IMR-90 (cell line): ENCODE measurements at regions not wholly inside any gene's neighbourhood (a gene's known extent, or its start where the extent isn't known, plus 50 kb on each side); places are given as distances from the start of the nearest gene placed in this dataset.
A peak's percentile ranks its signal among the peaks of the same experiment; 100 is the strongest.

Experiments used
- ATAC-seq: fragments of 200-7000 bp; cut with Tn5 transposase; 2 replicates; pipeline ENCODE4 v1.9.1; 2020; ENCODE audit warnings: low read depth, mild to moderate bottlenecking, moderate library complexity
- BruUV-seq: library from RNA; stranded (reverse); fragments of 400-500 nt; replicated peaks from 2 replicates; lab custom pipeline; 2021; lab: Mats Ljungman, UMichigan
- CTCF ChIA-PET: fragments of 300-600 bp; formaldehyde crosslinking; extraction: SDS; loops from one replicate; lab custom pipeline; 2021; ENCODE audit warnings: antibody characterized with exemption; lab: Yijun Ruan, JAX
- POLR2A ChIA-PET: fragments of 300-600 bp; sonication (Branson Sonifier 250); formaldehyde crosslinking; loops from one replicate; lab custom pipeline; 2022; ENCODE audit warnings: antibody characterized with exemption; ENCODE audit not compliant: unreplicated experiment; lab: Charles Lee
- DNase-seq: peaks from one replicate; pipeline ENCODE4 v3.0.0; 2013
- H2AFZ ChIP-seq: replicated peaks from 2 replicates; pipeline ENCODE3; 2013; ENCODE audit warnings: low read length, mild to moderate bottlenecking; ENCODE audit not compliant: poor library complexity
- H2AK5ac ChIP-seq: 2 replicates; pipeline ENCODE4 v1.6.1; 2013; ENCODE audit warnings: low read depth, low read length, inconsistent platforms
- H2AK9ac ChIP-seq: replicated peaks from 2 replicates; pipeline ENCODE3; 2013; ENCODE audit warnings: mild to moderate bottlenecking, low read depth, low read length, moderate library complexity; ENCODE audit not compliant: poor library complexity
- H2BK120ac ChIP-seq: 2 replicates; pipeline ENCODE4 v1.6.1; 2013; ENCODE audit warnings: low read depth, low read length, inconsistent platforms
- H2BK15ac ChIP-seq: 3 replicates; pipeline ENCODE4 v1.6.1; 2013; ENCODE audit warnings: low read depth, low read length, inconsistent platforms
- H2BK20ac ChIP-seq: 2 replicates; pipeline ENCODE4 v1.6.1; 2013; ENCODE audit warnings: low read depth, mild to moderate bottlenecking, inconsistent platforms, low read length, moderate library complexity
- H2BK5ac ChIP-seq: 2 replicates; pipeline ENCODE4 v1.6.1; 2013; ENCODE audit warnings: mild to moderate bottlenecking, low read depth, low read length, inconsistent platforms; ENCODE audit not compliant: poor library complexity, severe bottlenecking
- H3K14ac ChIP-seq: replicated peaks from 2 replicates; pipeline ENCODE4 v1.6.1; 2013; ENCODE audit warnings: low read depth, low read length, inconsistent platforms
- H3K18ac ChIP-seq: 2 replicates; pipeline ENCODE4 v1.6.1; 2013; ENCODE audit warnings: low read depth, low read length, control low read depth
- H3K23ac ChIP-seq: 2 replicates; pipeline ENCODE4 v1.6.1; 2013; ENCODE audit warnings: low read depth, low read length, inconsistent platforms
- H3K27ac ChIP-seq: 2 replicates; pipeline ENCODE4 v1.5.1; 2013; ENCODE audit warnings: mild to moderate bottlenecking, control low read depth, low read length; ENCODE audit not compliant: insufficient read depth
- H3K27me3 ChIP-seq: 2 replicates; pipeline ENCODE4 v1.6.1; 2013; ENCODE audit warnings: low read length; ENCODE audit not compliant: control insufficient read depth, insufficient read depth
- H3K36me3 ChIP-seq: 2 replicates; pipeline ENCODE4 v1.6.1; 2013; ENCODE audit warnings: low read length, mixed read lengths; ENCODE audit not compliant: control insufficient read depth, insufficient read depth
- H3K4ac ChIP-seq: 2 replicates; pipeline ENCODE4 v1.6.1; 2013; ENCODE audit warnings: low read depth, low read length, inconsistent platforms
- H3K4me1 ChIP-seq: 2 replicates; pipeline ENCODE4 v1.6.1; 2013; ENCODE audit warnings: low read length, mixed read lengths; ENCODE audit not compliant: control insufficient read depth, insufficient read depth
- H3K4me2 ChIP-seq: 2 replicates; pipeline ENCODE4 v1.6.1; 2013; ENCODE audit warnings: low read depth, mild to moderate bottlenecking, control low read depth, low read length, moderate library complexity
- H3K4me3 ChIP-seq: 2 replicates; pipeline ENCODE4 v1.5.1; 2013; ENCODE audit warnings: low read depth, mild to moderate bottlenecking, control low read depth, low read length, moderate library complexity; ENCODE audit not compliant: insufficient read depth
- H3K56ac ChIP-seq: 2 replicates; pipeline ENCODE4 v1.6.1; 2013; ENCODE audit warnings: low read length, inconsistent platforms; ENCODE audit not compliant: insufficient read depth; ENCODE audit errors: extremely low read depth
- H3K79me1 ChIP-seq, 2 experiments: 2 replicates each; pipeline ENCODE4 v1.6.1; 2013; ENCODE audit warnings: low read length in 2 of 2, inconsistent platforms in 1 of 2, low read depth in 1 of 2
- H3K9ac ChIP-seq: 2 replicates; pipeline ENCODE4 v1.6.1; 2013; ENCODE audit warnings: low read depth, low read length, control low read depth
- H3K9me1 ChIP-seq: 2 replicates; pipeline ENCODE4 v1.6.1; 2013; ENCODE audit warnings: low read length, inconsistent platforms; ENCODE audit not compliant: insufficient read depth
- H3K9me3 ChIP-seq: 2 replicates; pipeline ENCODE4 v1.6.1; 2013; ENCODE audit warnings: low read length; ENCODE audit not compliant: control insufficient read depth, insufficient read depth
- H4K20me1 ChIP-seq: 2 replicates; pipeline ENCODE4 v1.6.1; 2013; ENCODE audit warnings: low read length, inconsistent platforms; ENCODE audit not compliant: insufficient read depth
- H4K5ac ChIP-seq: 2 replicates; pipeline ENCODE4 v1.6.1; 2013; ENCODE audit warnings: mild to moderate bottlenecking, low read depth, low read length, control low read depth
- H4K8ac ChIP-seq, 2 experiments: 2 replicates each; pipeline ENCODE4 v1.6.1; 2013; ENCODE audit warnings: low read depth in 2 of 2, low read length in 2 of 2, control low read depth in 1 of 2, inconsistent platforms in 1 of 2
- H4K91ac ChIP-seq: 2 replicates; pipeline ENCODE4 v1.6.1; 2013; ENCODE audit warnings: low read depth, low read length, inconsistent platforms; ENCODE audit not compliant: insufficient read depth
- BHLHE40 ChIP-seq: fragments of 150-350 bp; IDR thresholded peaks from 2 replicates; pipeline ENCODE4 v1.6.1; 2016; ENCODE audit warnings: mild to moderate bottlenecking, low read depth, low read length
- ELK1 ChIP-seq: fragments of 150-350 bp; IDR thresholded peaks from 2 replicates; pipeline ENCODE4 v1.6.1; 2016; ENCODE audit warnings: low read depth, mild to moderate bottlenecking, low read length, moderate library complexity, borderline replicate concordance
- FOS ChIP-seq: fragments of 150-350 bp; IDR thresholded peaks from 2 replicates; pipeline ENCODE4 v1.6.1; 2016; ENCODE audit warnings: low read depth, low read length
- MAFK ChIP-seq: IDR thresholded peaks from 2 replicates; pipeline ENCODE4 v1.6.1; 2012; ENCODE audit warnings: low read depth, low read length, improper control_type of control experiment
- MAZ ChIP-seq: IDR thresholded peaks from 2 replicates; pipeline ENCODE4 v1.6.1; 2012; ENCODE audit warnings: low read depth, mild to moderate bottlenecking, low read length, improper control_type of control experiment, moderate library complexity, borderline replicate concordance
- MXI1 ChIP-seq: IDR thresholded peaks from 2 replicates; pipeline ENCODE4 v1.6.1; 2012; ENCODE audit warnings: low read depth, mild to moderate bottlenecking, low read length, moderate library complexity, borderline replicate concordance
- NFE2L2 ChIP-seq: fragments of 150-350 bp; IDR thresholded peaks from 2 replicates; pipeline ENCODE4 v1.6.1; 2016; ENCODE audit warnings: low read depth, mild to moderate bottlenecking, low read length
- RAD21 ChIP-seq: IDR thresholded peaks from 2 replicates; pipeline ENCODE4 v1.6.1; 2012; ENCODE audit warnings: low read length, improper control_type of control experiment
- RCOR1 ChIP-seq: IDR thresholded peaks from 2 replicates; pipeline ENCODE4 v1.6.1; 2012; ENCODE audit warnings: mild to moderate bottlenecking, low read length, improper control_type of control experiment; ENCODE audit not compliant: insufficient replicate concordance
- RFX5 ChIP-seq: IDR thresholded peaks from 2 replicates; pipeline ENCODE4 v1.8.0; 2012; ENCODE audit warnings: low read depth, mild to moderate bottlenecking, low read length, moderate library complexity
- SMC3 ChIP-seq: fragments of 150-350 bp; IDR thresholded peaks from 2 replicates; pipeline ENCODE4 v1.6.1; 2016; ENCODE audit warnings: low read depth, mild to moderate bottlenecking, antibody characterized with exemption, low read length, moderate library complexity
- WGBS, 2 experiments: methylation state at CpG; one replicate each; pipeline versions ENCODE4 v1.1.5 to v1.1.7; 2013; ENCODE audit warnings: missing lambda C conversion rate in 2 of 2; ENCODE audit not compliant: insufficient read length in 1 of 2; ENCODE audit errors: extremely low coverage in 2 of 2; 5-methylcytosine and 5-hydroxymethylcytosine counted together
- dilution Hi-C: fragments of 300-500 bp; cut with HindIII; formaldehyde crosslinking; loops from one replicate; pipeline ENCODE4 v1.14.3; 2018; ENCODE audit warnings: low sequenced_read_pairs; ENCODE audit not compliant: unreplicated experiment
- in situ Hi-C: fragments of 300-500 bp; cut with MboI; formaldehyde crosslinking; loops from 3 replicates; pipeline ENCODE4 v1.14.3; 2019; ENCODE audit warnings: low sequenced_read_pairs, inconsistent platforms, mixed read lengths
- intact Hi-C: fragments of 100-400 bp; cut with micrococcal nuclease; formaldehyde crosslinking; loops from 2 replicates; pipeline ENCODE4 v1.10.0; 2022
- TF ChIP-seq, protein P1 (sequence below): fragments of 150-350 bp; IDR thresholded peaks from 2 replicates; pipeline ENCODE4 v1.6.1; 2017; ENCODE audit warnings: mild to moderate bottlenecking, antibody characterized with exemption, low read length, low read depth

DNA sequence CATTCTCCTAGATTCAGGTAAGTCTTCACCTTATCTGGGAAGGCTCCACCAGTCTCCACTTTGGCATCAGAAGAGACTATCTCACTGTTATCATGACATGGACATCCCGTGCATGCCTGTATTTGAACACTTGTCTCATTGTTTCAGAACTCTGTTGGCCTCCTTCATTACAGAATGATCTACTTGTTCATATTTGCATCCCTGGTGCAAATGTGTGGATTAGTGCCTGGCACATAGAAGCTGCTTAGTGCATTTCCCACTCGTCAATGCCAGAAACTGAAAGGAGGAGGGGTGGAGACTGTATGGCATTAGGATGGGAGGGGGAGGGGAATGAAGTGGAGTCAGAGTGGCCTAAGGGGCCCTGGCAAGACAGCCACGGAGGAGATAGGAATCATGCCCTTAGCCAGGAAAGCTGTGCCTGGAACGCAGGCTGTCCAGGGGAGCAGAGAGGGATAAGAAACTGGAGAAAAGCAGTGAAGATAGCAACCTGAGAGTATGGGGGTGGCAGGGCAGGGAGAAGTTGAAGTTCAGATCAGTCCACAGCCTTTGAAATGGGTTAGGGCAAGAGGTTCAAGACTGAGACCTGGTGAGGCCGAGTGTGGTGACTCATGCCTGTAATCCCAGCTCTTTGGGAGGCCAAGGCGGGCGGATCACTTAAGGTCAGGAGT lies 53.8 kb upstream of the CAPRIN1 start:
- CTCF ChIA-PET: interaction anchor here (1.0 to 3.5 kb wide), 7 partner anchors 10 to 177 kb away, joined by 3 to 20 read pairs (median 5); no protein-coding TSS in a partner anchor

More for the DNA sequence above, 53.8 kb upstream of the CAPRIN1 start:
- no peak overlapping the region for H4K5ac ChIP-seq
- no peak overlapping the region for H3K4ac ChIP-seq
- no peak overlapping the region for H2BK120ac ChIP-seq
- intact Hi-C loops: loop anchor here (1.0 to 10.0 kb wide), 5 partner anchors 55 to 497 kb away; partner anchors contain the start of gene NAT10
- no peaks in the 10 kb centered on the region for H3K79me1 ChIP-seq
- H3K4me2 ChIP-seq: no peak overlapping the region
- peak overlapping the region; percentile 58 for H2AFZ ChIP-seq
- no peaks in the 10 kb centered on the region for H3K36me3 ChIP-seq
- H3K14ac ChIP-seq: no peak overlapping the region
- H3K9ac ChIP-seq: no peak overlapping the region
- TF ChIP-seq BHLHE40: no peak
- TF ChIP-seq ELK1: no peak
- no peak for TF ChIP-seq MXI1
- TF ChIP-seq RAD21: no peak
- TF ChIP-seq RFX5: no peak
- no peak for TF ChIP-seq NFE2L2
- no peak for TF ChIP-seq MAZ
- TF ChIP-seq, protein P1, sequence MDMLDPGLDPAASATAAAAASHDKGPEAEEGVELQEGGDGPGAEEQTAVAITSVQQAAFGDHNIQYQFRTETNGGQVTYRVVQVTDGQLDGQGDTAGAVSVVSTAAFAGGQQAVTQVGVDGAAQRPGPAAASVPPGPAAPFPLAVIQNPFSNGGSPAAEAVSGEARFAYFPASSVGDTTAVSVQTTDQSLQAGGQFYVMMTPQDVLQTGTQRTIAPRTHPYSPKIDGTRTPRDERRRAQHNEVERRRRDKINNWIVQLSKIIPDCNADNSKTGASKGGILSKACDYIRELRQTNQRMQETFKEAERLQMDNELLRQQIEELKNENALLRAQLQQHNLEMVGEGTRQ: no peak
- no peak for TF ChIP-seq MAFK
- no peak for TF ChIP-seq FOS
- TF ChIP-seq RCOR1: no peak
- TF ChIP-seq SMC3: no peak
- no peak overlapping the region for H4K8ac ChIP-seq
- H3K27ac ChIP-seq: no peak overlapping the region
- no peak overlapping the region for H3K18ac ChIP-seq
- dilution Hi-C loops: no loop called here
- H2BK5ac ChIP-seq: no peak overlapping the region
- no peak overlapping the region for H3K23ac ChIP-seq
- H3K4me1 ChIP-seq: no peaks in the 10 kb centered on the region
- H4K91ac ChIP-seq: no peak overlapping the region
- no peak overlapping the region for H2BK15ac ChIP-seq
- in situ Hi-C loops: loop anchor here (5.0 kb wide), 1 partner anchor 360 kb away; the partner anchor contains the start of gene ABTB2
- no TSS peak for BruUV-seq
- H3K9me3 ChIP-seq: no peaks in the 10 kb centered on the region
- WGBS, 2 experiments: 35% methylated on average over 2 of the region's 7 CpGs; no CpG with 5 or more reads in 1 of the 2 experiments
- H2BK20ac ChIP-seq: no peak overlapping the region
- no peak for DNase-seq
- H3K9me1 ChIP-seq: no peaks in the 10 kb centered on the region
- H4K20me1 ChIP-seq: no peaks in the 10 kb centered on the region
- no peak overlapping the region for H3K56ac ChIP-seq
- no peak overlapping the region for H2AK5ac ChIP-seq
- no peak overlapping the region for H2AK9ac ChIP-seq
- ATAC-seq: no peak
- POLR2A ChIA-PET: no interaction called here
- no peak overlapping the region for H3K4me3 ChIP-seq
- peaks cover 17% of the 10 kb centered on the region for H3K27me3 ChIP-seq
